ENCODE measurements at regions not wholly inside any gene's neighbourhood (a gene's known extent, or its start where the extent isn't known, plus 50 kb on each side); places are given as distances from the start of the nearest gene placed in this dataset.
"Not testable (repeated sequence)": the region's sequence is repeated elsewhere in the genome, so short reads cannot be mapped to it uniquely, and the experiment has no call there.

DNA sequence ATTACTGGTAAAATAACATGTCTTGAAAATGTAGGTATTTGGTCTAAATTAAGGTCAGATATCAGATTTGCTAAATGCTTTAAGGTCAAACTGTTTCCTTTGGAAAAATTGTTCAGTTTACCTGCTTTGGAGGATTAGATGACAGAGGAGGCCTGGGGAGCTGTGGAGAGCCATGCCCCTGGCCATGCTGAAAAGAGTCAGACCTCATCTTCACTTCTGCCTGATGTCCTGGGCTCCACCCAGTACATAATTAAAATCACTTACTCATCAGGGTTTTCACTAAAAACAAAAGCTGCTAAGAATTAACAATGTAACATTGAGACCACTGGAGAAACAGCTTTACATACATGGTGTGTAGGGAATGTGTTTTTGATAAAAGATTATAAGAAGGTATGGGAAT, 60.8 kb upstream of the UNC93A start:
- no peak for DNase-seq

DNA sequence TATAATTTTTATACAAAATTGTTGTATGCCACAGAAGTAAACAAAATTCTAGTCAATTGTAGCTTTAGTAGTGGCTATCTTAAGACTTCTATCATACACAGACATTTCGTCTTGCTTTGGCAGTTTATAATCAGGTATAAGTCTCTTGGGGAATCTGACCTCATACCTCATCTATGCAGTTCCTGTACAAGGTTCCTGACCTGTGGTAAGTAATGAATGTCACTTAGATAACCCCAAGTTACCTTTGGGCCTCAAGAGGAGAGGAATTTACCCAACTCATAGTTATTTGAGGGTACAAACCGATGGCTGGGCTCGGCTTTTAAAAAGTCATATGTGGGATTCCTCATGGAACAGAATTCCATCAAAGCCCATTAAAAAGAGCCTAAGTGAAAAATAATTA, 58.8 kb upstream of the UNC93A start:
- no peak for DNase-seq

DNA sequence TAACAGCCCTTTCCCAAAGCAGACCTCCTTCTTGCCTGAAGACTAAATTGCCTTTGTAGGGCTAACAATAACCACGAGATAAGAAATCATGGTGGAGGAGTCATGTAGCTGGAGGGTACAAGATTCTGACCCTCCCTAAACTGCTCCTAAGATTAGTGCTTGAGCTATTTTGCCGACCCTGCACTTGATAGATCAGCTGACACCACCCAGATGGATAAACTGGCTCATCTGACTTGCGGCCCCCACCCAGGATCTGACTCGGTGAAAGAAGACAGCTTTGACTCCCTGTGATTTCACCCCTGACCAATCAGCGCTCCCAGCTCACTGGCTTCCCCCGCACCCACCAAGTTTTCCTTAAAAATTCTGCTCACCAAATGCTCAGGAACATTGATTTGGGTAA, 57.6 kb upstream of the UNC93A start:
- no peak for DNase-seq

DNA sequence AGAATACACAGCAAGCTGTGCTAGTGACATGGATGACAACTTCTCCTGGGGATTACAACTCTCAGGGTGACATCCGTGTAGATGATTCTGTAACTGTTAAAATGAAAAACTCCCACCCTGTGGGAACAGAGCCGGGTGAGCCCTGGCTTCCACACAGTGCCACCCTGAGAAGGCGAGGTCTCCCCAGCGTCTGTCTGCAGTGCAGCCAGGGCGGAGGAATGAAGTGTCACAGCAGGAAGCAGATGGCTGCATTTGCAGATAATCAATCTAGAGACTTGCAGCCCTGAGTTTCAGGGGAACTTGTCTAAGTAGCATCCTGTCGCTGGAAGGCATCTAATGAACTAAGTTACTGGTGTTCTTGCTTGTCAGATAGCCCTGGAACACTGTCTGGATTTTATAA, 56.5 kb upstream of the UNC93A start:
- DNase-seq, result not testable (repeated sequence)

DNA sequence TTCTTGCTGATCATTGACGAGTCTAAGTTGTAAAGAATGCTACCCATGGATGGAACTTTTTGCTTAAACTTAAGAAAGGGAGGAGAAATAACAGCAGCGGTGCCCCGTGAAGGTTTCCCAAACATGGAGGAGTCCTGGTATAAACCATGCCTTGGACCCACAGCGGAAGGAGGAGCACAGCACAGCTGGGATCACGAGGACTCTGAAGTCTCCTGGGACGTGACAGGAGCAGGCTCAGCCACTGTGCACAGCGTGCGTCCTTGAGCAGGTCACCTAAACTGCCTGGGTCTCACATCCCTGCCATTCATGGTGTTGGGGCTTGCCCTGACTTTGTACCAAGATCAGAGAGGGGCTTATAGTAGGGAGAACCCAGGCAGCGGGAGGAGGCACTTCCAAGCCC, 56.1 kb upstream of the UNC93A start:
- no peak for DNase-seq

DNA sequence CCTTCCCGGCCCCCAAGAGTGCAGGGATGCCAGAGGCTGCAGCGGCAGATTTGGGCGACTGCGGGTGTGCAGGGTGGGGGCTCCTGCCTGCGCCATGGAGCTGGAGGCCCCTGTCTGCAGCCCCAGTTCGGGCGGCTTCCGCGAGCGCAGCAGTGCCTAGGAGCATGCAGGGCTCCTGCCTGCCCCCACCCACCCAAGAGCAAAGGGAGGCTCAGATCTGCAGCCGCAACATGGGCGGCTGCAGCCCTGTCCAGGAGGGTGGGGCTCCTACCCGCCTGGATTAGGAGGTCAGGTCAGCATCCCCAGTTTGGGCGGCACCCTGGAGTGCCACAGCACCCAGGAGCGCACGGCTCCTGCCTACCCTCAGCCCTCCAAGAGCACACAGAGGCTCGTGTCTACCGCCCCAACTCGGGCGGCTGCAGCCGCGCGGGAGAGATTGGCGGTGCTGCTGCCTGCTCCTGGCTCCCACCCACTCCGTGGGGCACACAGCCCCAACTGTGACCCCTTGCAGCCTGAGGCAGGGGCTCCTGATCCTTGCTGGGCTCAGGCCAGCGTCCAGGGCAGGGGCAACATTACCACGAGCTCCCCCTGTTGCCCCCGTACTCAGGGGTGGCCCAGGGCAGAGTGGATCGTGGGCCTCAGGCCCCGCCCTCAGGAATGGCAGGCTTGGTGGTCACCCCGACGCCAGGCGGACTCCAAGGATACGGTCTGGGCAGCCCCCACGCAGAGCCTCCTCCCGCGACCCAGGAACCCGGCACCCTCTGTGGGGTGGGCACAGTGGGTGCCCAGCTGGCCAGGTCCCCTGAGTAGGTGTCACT, 55.5 kb upstream of the UNC93A start:
- DNase-seq, result no peak

DNA sequence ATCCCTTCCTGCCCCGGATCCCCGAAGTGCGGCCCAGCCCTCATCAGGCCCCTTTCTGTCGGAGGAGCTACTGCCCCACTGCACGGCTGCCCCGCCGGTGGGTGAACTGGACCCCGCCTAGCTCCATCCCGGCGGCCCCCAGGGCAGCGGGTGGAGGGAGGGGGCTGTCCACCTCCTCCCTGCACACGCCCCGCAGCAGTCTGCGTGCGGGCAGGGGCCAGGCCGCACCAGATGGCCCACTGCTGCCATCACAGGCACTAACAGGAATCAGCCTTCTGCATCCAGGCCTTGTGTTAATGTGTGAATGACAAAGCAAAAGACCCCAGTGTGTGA, 54.9 kb upstream of the UNC93A start:
- no peak for DNase-seq

DNA sequence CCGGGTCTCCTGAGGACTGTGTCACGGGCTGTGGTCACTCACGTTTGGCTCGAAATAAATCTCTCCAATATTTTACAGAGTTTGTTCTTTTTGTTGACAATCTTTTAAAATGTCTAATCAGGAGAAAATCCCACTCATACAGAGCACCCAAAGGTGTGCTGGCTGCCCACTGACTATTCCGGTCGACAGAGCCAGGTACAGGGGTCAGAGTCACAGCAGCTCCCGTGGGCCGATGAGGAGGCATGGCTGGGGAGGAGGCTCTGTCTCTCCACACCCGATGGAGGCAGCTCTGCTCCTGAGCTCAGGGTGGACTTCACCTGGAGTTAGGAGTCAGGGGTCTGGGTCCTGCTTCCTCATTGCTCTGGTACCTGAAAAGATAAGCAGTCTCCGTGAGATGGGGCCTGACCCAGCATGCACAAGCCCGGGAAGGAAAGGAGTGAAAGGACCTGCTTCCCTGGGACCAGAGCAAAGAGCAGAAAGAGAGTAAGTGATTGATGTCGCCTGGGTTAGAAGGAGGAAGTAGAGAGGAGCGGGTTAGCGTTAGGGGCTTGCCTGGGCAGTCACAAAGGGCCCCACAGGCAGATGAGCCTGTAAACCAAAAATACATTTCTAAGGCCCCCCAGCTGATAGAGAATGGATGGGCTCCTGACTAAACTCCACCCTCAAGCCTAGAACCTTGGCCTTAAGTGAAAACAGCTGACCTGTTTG, 53.5 kb upstream of the UNC93A start:
- no peak for DNase-seq

DNA sequence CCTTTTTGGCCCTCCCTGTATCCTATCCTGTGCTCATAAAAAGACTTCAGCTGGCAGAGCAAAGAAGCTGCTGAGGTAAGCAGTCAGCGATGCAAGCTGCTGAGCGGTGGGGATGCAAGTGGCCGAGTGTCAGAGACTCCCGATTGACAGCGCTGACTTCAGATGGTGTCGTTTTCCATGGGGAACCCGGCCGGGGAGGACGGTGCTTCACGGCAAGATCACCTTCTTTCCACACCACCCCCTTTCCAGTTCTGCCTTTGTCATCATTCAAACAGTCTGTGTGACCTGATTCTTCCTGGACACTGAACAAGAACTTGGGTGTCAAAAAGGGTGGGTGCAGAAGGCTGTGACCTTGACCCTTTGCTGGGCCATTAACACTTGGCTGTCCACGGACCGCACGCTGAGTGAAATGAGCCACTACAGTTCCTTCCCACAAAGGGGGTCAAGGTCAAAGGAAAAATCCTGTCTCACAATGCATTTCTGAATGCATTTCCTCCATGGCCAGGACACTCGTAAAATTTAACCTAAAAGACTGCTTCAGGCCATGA, 52.9 kb upstream of the UNC93A start:
- no peak for DNase-seq

DNA sequence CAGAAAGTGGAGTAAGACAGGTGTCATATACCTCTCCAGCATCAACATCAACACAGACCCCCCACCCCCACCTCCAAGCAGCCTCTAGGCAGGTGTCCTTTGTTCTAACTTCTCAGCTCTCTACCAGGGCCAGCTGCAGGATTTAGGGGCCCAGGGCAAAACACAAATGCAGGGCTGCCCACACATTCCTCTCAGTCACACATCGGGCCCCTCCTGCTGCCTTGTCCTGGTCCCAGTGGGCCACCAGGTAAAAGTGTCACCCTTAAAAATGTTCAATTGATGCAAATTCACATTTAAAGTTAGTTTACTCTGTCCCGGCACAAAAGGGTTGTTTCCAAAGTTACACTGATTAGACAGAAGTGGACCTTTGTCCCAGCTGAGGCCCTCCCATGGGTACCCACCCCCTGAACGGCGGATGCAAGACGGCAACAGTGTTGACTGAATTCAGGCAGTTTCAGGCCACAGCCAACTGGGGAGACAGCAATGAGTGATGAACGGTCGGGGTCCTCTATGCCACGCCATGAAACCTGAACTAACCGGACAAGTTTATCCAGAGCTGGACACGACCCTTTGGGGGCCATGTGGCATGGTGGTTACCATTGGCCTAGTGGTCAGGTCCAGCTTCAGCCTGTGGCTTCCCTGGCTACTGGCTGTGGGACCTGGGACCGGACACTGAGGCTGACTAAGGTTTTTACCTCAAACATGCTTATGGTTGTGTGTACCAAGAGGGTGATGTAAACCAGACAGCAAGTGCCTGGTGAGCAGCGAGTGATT, 52.2 kb upstream of the UNC93A start:
- no peak for DNase-seq

DNA sequence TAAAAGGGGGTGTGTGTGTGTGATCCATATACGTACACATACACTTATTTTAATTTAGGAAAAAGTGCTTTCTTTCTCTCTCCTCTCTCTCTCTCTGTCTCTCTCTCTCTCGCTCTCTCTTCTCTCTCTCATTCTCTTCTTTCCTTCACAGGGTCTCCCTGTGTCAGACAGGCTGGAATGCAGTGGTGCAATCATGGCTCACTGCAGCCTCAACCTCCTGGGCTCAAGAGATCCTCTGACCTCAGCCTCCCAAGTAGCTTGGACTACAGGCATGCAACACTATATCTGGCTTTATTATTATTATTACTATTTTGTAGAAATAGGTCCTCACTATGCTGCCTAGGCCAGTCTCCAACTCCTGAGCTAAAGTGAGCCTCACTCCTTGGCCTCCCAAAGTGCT, 51.6 kb upstream of the UNC93A start:
- not testable (repeated sequence) for DNase-seq

DNA sequence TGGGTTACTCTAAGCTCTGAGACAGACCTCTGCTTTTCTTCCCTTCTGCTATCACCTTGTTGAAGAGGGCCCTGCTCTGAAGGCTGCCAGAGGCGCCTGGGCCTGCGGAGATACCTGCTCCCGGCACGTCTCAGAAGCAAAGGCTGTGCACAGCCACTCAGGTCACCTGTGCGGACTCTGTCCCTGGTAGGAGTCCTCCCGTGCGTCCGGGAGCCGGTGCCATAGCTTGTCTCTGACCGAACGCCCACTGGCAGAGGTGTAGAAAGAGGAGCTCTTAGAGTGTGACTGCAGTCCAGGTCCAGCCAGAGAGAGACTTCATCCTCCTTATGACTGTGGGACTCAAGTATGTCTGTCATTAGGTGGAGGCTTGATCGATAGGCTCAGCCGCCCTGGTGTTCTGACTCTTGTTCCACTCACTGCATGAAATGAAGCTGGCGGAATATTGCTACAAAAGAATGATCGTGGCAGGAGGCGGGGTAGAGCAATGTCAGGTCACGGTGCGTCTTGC, 51.0 kb upstream of the UNC93A start:
- no peak for DNase-seq

Data from activated gamma-delta T cell treated with Interleukin-2 at 50 U/mL for 16 hours (primary cell).